ENCODE measurements at regions not wholly inside any gene's neighbourhood (a gene's known extent, or its start where the extent isn't known, plus 50 kb on each side); places are given as distances from the start of the nearest gene placed in this dataset.

DNA sequence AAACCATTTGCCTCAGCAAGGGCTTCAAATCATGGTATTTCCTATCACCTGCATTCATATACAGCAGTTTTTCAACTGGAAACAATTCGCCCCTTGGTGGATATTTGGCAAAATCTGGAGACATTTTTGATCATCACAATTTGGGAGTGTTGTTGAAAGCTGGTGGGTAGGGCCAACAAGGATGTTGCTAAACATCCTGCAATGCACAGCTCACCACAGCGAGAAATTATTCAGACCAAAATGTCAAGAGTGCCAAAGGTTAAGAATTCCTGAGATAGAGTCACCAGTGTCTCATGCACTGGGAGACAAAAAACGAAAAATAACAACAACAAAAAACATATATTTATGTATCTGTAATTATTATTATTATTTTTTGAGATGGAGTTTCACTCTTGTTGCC lies 435.2 kb upstream of the CTSO start:
- no peaks in the 10 kb centered on the region for H3K9me3 ChIP-seq (ENCODE audit: control insufficient read depth, insufficient read depth, low read length)
- no peak overlapping the region for H3K14ac ChIP-seq (replicated peaks; ENCODE audit: low read depth, low read length)
- no peak overlapping the region for H3K56ac ChIP-seq (ENCODE audit: extremely low read depth, insufficient read depth, low read length)
- in situ Hi-C loops (cut with MboI; ENCODE audit: low sequenced_read_pairs), result no loop called here
- TF ChIP-seq SMC3 (IDR thresholded peaks at IDR 0.05; ENCODE audit: low read depth, low read length), result no peak
- TF ChIP-seq, protein P1, sequence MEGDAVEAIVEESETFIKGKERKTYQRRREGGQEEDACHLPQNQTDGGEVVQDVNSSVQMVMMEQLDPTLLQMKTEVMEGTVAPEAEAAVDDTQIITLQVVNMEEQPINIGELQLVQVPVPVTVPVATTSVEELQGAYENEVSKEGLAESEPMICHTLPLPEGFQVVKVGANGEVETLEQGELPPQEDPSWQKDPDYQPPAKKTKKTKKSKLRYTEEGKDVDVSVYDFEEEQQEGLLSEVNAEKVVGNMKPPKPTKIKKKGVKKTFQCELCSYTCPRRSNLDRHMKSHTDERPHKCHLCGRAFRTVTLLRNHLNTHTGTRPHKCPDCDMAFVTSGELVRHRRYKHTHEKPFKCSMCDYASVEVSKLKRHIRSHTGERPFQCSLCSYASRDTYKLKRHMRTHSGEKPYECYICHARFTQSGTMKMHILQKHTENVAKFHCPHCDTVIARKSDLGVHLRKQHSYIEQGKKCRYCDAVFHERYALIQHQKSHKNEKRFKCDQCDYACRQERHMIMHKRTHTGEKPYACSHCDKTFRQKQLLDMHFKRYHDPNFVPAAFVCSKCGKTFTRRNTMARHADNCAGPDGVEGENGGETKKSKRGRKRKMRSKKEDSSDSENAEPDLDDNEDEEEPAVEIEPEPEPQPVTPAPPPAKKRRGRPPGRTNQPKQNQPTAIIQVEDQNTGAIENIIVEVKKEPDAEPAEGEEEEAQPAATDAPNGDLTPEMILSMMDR (conservative IDR thresholded peaks at IDR 0.05; ENCODE audit: low read depth, low read length), result no peak
- no peak for TF ChIP-seq NFE2L2 (IDR thresholded peaks at IDR 0.05; ENCODE audit: low read depth, low read length)
- no peak for TF ChIP-seq MAZ (IDR thresholded peaks at IDR 0.05; ENCODE audit: borderline replicate concordance, low read depth, low read length)
- TF ChIP-seq RCOR1 (IDR thresholded peaks at IDR 0.05; ENCODE audit: insufficient replicate concordance, low read length), result no peak
- no peak for TF ChIP-seq FOS (IDR thresholded peaks at IDR 0.05; ENCODE audit: low read depth, low read length)
- TF ChIP-seq MXI1 (IDR thresholded peaks at IDR 0.05; ENCODE audit: borderline replicate concordance, low read depth, low read length), result no peak
- no peak for TF ChIP-seq RAD21 (IDR thresholded peaks at IDR 0.05; ENCODE audit: low read length)
- TF ChIP-seq, protein P2, sequence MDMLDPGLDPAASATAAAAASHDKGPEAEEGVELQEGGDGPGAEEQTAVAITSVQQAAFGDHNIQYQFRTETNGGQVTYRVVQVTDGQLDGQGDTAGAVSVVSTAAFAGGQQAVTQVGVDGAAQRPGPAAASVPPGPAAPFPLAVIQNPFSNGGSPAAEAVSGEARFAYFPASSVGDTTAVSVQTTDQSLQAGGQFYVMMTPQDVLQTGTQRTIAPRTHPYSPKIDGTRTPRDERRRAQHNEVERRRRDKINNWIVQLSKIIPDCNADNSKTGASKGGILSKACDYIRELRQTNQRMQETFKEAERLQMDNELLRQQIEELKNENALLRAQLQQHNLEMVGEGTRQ (IDR thresholded peaks at IDR 0.05; ENCODE audit: low read depth, low read length), result no peak
- TF ChIP-seq POLR2A (IDR thresholded peaks at IDR 0.05; ENCODE audit: low read depth, low read length), result no peak
- no peak for TF ChIP-seq RFX5 (IDR thresholded peaks at IDR 0.05; ENCODE audit: low read depth, low read length)
- TF ChIP-seq MAFK (IDR thresholded peaks at IDR 0.05; ENCODE audit: low read depth, low read length), result no peak
- no peak for TF ChIP-seq CHD1 (IDR thresholded peaks at IDR 0.05; ENCODE audit: low read depth, low read length)
- TF ChIP-seq, protein P3, sequence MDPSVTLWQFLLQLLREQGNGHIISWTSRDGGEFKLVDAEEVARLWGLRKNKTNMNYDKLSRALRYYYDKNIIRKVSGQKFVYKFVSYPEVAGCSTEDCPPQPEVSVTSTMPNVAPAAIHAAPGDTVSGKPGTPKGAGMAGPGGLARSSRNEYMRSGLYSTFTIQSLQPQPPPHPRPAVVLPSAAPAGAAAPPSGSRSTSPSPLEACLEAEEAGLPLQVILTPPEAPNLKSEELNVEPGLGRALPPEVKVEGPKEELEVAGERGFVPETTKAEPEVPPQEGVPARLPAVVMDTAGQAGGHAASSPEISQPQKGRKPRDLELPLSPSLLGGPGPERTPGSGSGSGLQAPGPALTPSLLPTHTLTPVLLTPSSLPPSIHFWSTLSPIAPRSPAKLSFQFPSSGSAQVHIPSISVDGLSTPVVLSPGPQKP (IDR thresholded peaks at IDR 0.05; ENCODE audit: borderline replicate concordance, low read depth, low read length), result no peak
- no peak for TF ChIP-seq CEBPB (IDR thresholded peaks at IDR 0.05; ENCODE audit: low read depth, low read length)
- TF ChIP-seq BHLHE40 (IDR thresholded peaks at IDR 0.05; ENCODE audit: low read depth, low read length), result no peak
- DNase-seq (peak; percentile 2), ATAC-seq (ENCODE audit: low read depth) (no peak)
- ChIA-PET POLR2A (ENCODE audit: unreplicated experiment) (interaction anchor here (0.7 kb wide), 1 partner anchor 574 kb away, joined by 3 read pairs; no protein-coding TSS in a partner anchor), CTCF (no interaction called here)
- no peak overlapping the region for H4K91ac ChIP-seq (ENCODE audit: insufficient read depth, low read depth, low read length)
- H2AK9ac ChIP-seq (replicated peaks; ENCODE audit: low read depth, low read length, poor library complexity), result no peak overlapping the region
- no peak overlapping the region for H2AK5ac ChIP-seq (ENCODE audit: low read depth, low read length)
- H4K5ac ChIP-seq (ENCODE audit: low read depth, low read length), result no peak overlapping the region
- no TSS peak for BruUV-seq (replicated peaks)
- no peak overlapping the region for H3K4me3 ChIP-seq (ENCODE audit: insufficient read depth, low read depth, low read length)
- H2BK15ac ChIP-seq (ENCODE audit: low read depth, low read length), result no peak overlapping the region
- H4K8ac ChIP-seq (ENCODE audit: low read depth in 2 of 2, low read length in 2 of 2), result no peak overlapping the region
- H2BK20ac ChIP-seq (ENCODE audit: low read depth, low read length), result no peak overlapping the region
- H4K20me1 ChIP-seq (ENCODE audit: insufficient read depth, low read length), result no peaks in the 10 kb centered on the region
- WGBS, 2 experiments (ENCODE audit: extremely low coverage in 2 of 2, insufficient read length in 1 of 2), result no CpG with 5 or more reads among the region's 3 CpGs
- no peak overlapping the region for H2AFZ ChIP-seq (replicated peaks; ENCODE audit: low read length, poor library complexity)
- no peaks in the 10 kb centered on the region for H3K9me1 ChIP-seq (ENCODE audit: insufficient read depth, low read length)
- no peak overlapping the region for H3K27ac ChIP-seq (ENCODE audit: insufficient read depth, low read length)
- H2BK5ac ChIP-seq (ENCODE audit: low read depth, low read length, poor library complexity, severe bottlenecking), result no peak overlapping the region
- dilution Hi-C loops (cut with HindIII; ENCODE audit: low sequenced_read_pairs, unreplicated experiment), result no loop called here
- H3K79me1 ChIP-seq (ENCODE audit: low read depth in 1 of 2, low read length in 2 of 2), result no peaks in the 10 kb centered on the region
- H3K4me1 ChIP-seq (ENCODE audit: control insufficient read depth, insufficient read depth, low read length), result no peaks in the 10 kb centered on the region
- H3K9ac ChIP-seq (ENCODE audit: low read depth, low read length), result no peak overlapping the region
- intact Hi-C loops (cut with micrococcal nuclease), result no loop called here
- no peak overlapping the region for H3K4ac ChIP-seq (ENCODE audit: low read depth, low read length)
- H3K36me3 ChIP-seq (ENCODE audit: control insufficient read depth, insufficient read depth, low read length), result no peaks in the 10 kb centered on the region
- H3K18ac ChIP-seq (ENCODE audit: low read depth, low read length), result no peak overlapping the region
- H2BK120ac ChIP-seq (ENCODE audit: low read depth, low read length), result no peak overlapping the region
- no peaks in the 10 kb centered on the region for H3K27me3 ChIP-seq (ENCODE audit: control insufficient read depth, insufficient read depth, low read length)
- H3K4me2 ChIP-seq (ENCODE audit: low read depth, low read length), result no peak overlapping the region
- no peak overlapping the region for H3K23ac ChIP-seq (ENCODE audit: low read depth, low read length)
